HG03565 (cell line): ENCODE measurements at regions not wholly inside any gene's neighbourhood (a gene's known extent, or its start where the extent isn't known, plus 50 kb on each side); places are given as distances from the start of the nearest gene placed in this dataset.
"Not testable (repeated sequence)": the region's sequence is repeated elsewhere in the genome, so short reads cannot be mapped to it uniquely, and the experiment has no call there.

Experiments
- ATAC-seq: cut with Tn5 transposase; IDR thresholded peaks from one replicate; pipeline ENCODE4 v1.9.1; 2021; ENCODE audit warnings: mild to moderate bottlenecking, moderate library complexity; ENCODE audit not compliant: unreplicated experiment

DNA sequence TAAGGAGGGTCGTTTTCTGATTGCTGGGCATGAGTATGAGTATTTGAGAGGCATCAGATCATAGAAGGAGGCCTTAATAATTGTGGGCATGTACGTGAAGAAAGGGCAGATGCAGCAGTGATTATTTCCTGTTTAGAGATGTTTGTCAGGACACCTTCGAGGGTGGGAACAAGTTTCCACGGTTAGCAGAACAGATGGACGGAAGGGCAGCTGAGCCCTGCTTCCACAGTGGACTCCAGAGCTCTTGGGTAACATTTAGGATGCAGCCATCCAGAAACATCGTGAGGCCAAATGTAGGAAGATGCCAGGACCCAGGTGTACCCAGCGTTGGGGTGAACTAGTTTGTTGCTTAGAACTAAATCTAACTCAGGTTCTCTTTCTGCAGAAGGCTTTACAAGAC is 231.3 kb upstream of the FAT1 start:
- ATAC-seq: no peak

DNA sequence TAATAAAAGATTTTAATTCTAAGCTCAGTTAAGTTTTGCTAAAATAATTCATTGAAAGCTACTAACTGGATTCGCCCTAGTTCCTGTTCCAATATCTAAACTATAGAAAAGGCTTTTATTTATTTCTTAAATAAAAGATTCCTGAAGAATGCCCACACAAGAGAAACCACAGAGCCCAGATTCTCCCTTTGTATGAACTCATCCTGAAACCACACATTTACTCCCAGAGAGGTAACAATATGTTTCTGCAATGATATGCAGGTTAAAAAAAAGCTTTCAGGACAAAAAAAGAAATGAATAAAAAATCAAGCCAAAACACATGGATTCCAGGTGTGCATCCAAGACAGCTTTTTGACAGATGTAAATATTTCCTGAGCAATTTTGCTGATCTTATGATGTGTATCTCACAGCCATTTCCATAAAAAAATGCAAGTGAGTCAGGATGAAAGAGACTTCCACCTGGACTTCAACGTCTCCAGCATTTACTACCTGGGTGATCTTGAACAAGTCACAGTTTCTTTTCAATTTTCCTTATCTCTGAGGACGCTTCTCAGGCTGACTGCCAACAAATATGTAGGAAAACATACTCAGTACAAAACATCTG is 234.4 kb upstream of the FAT1 start:
- ATAC-seq: no peak

DNA sequence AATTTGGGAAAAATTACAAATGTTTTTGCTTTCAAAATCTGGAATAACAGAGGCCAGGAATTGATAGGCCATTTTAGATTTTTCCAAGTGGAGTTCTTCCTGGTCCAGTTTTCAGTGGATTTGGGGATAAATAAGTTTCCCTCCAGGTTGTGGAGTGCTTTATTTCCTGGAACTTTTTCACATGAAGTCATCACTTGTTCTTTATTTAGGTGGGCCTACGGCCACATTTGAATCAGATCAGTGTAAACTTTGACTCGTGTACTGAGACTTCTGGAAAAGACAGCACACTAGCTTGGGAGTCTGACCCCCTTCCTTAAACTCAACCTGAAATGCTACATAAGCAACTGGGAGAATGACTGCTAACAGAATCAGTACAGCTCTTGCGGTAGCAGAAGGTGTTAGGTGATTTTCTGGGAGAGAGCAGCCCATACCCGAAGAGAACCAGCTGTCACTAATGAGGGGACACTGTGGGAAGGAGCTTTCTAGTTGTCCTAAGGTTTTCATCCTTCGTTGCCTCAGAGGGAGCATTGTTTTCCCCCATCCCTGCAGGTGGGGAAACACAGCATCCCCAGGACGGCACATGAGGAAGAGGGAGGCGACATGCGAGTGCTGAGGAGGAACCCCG is 235.2 kb upstream of the FAT1 start:
- ATAC-seq: no peak

DNA sequence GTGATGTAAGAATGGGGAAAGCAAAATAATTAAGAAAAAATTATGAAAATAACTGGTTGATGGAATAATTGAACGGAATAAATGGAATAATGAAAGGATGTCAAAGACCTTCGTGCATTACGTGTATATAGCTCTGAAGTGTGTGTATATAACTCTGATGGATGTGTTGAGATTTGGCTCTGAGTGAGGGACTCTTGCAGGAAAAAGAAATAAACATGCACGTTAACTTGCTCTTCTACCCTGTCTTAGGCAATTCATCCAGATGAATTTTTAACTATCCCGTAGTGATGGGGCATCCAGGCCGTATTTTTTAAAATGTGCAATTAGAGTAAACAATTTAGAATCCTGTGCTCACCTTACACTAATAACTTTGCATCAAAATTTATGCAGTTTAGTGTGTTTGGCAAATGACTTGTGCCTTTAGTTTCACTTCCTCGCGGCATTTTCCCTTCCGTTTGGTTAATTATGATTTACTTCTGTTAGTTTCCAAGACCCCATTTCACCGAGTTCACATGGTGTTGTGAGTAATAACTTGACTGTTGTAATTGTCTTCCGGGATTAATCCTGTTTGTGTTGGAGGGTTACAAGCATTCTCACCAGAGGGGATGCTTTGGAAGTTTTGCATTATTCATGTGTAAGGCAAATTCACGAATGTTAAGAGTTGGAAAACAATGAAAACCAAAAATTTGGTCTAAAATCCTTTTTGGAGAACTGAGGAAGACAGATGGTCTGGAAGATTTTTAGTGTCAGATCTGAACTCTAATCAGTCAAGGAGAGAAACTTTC is 256.5 kb upstream of the FAT1 start:
- ATAC-seq: no peak

DNA sequence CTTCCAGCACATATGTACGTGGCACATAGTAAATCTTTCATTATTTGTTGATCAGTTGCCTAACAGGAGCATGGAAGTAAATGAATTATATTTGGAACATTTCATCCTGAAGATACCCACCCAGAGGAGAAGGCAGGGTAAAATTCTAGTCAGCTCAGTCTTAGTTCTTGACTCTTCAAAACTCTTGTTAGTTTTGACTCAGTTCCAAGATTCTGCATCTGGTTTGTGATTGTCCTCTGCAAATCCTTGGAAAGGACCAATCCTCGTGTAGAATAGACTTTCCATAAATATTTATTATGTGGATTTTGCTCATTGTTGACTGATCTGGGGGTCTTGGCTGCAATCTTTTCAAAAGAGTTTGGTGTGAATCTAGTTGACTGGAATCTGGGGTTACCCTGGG is 257.5 kb upstream of the FAT1 start:
- ATAC-seq: no peak

DNA sequence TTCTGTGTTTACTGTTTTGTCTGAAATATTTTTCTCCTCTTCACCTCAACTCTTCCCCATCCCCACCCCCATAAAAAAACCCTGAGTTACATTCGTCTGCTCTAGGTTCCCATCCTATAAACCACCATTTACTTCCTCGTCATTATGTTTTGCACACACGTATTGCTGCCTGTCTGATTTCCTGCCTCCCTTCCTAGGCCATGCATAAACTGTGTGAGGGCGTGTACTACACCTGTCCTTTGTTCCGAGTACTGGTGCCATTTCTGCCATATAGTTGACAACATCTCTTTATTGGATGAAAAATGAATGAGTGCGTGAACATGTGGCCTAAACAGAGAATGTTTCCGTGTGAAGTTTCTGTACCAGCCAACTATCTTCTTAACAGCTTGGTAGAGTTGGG is 258.5 kb upstream of the FAT1 start:
- ATAC-seq: no peak

DNA sequence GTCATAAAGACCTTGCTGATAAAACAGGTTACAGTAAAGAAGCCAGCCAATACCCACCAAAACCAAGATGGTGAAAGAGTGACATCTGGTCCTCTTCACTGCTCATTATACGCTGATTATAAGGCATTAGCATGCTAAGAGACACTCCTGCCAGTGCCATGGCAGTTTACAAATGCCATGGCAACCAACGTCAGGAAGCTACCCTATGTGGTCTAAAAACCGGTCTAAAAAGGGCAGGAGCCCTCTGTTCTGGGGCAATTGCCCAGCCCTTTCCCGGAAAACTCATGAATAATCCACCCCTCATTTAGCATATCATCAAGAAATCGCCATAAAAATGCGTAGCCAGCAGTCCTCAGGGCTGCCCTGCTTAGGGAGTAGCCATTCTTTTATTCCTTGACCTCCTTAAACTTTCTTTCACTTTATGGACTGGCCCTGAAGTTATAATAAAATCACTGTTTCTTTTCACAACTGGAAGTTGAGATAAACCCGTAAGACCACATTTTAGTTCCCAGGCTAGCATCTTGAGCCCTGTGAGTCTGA is 260.5 kb upstream of the FAT1 start:
- ATAC-seq: no peak

DNA sequence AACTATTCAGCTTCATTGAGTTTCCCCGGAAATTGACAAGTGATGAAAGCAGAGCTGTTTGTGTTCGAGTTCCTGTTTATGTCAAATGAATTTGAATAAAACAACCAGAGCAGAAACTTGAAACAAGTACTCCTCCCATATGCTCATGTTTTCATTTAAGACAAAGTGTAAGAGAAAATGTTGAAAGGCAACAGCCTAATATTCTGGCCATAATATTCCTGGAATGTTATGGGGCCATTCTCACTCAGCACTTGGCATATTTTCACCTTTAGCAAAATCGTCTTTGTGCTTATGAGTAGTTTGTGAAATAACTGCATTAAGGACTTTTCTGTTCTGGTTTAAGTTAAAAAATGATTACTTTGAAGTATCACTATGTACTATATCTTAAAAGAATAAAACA is 276.0 kb upstream of the FAT1 start:
- no peak for ATAC-seq

DNA sequence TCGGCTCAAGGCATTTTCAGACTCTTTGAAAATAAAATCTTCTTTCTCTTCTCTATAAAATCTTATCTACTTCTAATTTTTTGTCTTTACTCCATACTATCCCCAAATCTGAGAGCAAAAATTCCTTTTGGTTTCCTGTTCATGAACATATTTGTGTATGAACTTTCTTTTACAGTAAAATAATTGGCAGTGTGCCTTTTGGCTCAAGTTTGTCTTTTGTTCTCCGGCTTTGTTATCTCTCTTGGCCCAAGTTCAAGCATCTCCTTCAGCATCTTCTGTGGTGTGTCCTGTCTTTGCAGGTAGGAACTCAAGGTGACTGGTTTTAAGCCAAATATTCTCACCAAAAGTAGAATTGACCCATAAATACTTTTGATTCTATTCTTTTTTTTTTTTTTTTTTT is 276.6 kb upstream of the FAT1 start:
- no peak for ATAC-seq

DNA sequence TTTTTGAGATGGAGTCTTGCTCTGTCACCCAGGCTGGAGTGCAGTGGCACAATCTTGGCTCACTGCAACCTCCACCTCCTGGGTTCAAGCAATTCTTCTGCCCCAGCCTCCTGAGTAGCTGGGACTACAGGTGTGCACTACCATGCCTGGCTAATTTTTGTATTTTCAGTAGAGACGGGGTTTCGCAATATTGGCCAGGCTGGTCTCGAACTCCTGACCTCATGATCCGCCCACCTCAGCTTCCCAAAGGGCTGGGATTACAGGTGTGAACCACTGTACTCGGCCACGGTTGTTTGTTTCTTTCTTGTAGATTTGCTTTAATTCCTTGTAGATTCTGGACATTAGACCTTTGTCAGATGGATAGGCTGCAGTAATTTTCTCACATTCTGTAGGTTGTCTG is 278.5 kb upstream of the FAT1 start:
- not testable (repeated sequence) for ATAC-seq

DNA sequence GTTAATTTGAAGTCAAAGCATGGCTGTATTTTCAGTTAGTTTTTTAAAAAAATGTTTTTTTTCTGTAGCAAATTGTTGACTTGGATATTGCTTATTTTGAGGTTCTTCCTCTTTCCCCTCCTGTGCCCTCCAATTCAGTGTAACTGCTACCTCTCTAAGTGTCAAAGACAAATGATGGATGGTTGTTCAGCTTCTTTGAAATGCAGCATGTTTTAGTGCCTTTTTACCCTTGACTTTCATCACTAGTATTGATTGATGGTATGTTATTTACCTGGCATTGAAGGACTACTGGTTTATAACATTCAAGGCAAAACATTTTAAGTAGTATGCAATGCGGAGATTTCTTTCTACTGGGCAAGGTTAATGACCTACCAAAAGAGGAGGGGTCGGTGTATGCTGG is 281.0 kb upstream of the FAT1 start:
- ATAC-seq: no peak

DNA sequence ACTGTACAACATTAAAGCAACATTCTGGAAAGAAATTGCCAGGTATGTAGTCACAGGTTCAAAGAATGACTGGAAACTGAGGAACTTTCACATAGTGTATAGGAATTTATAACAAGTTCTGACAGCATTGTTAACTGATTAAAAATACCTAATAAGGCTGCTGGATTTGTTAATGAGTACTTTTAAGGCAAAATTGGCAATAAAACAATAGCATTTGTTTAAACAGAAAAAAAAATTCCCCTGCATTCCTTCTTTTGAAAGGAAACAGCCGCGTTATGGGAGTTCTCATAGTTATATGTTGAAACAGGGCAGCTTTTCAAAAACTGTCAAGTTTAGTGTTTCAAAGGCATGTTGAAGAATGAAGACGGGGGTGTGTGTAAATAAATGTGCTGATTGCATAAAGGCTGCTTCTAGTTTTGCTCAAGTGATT is 282.5 kb upstream of the FAT1 start:
- no peak for ATAC-seq

DNA sequence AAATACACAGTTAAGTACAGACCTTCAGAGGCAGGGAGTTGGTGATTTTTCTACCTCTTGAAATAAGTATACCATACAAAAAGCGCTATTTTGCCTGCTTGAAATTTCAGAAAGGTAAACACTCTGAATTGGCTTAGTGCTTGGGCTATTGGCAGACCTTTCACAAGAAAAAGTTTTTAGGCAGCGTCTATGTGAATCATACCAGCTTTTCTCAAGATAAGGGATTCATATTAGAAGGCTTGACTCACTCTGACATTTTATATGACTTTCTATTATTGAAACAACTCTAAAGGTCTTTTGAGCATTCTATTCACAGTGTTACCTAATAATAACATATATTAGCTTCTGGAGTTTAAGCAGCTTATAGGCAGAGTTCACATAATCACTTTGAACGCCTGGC is 286.4 kb upstream of the FAT1 start:
- ATAC-seq: no peak

DNA sequence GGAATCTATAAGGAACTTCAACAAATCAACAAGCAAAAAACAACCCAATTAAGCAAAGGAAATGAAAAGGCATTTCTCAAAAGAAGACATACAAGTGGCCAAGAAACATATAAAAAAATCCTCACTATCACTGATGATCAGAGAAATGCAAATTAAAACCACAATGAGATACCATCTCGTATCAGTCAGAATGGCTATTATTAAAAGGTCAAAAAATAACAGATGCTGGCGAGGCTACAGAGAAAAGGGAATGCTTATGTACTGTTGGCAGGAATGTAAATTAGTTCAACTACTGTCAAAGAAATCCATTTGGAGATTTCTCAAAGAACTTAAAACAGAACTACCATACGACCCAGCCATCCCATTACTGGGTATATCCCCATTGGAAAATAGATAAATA is 292.4 kb upstream of the FAT1 start:
- ATAC-seq: no peak

DNA sequence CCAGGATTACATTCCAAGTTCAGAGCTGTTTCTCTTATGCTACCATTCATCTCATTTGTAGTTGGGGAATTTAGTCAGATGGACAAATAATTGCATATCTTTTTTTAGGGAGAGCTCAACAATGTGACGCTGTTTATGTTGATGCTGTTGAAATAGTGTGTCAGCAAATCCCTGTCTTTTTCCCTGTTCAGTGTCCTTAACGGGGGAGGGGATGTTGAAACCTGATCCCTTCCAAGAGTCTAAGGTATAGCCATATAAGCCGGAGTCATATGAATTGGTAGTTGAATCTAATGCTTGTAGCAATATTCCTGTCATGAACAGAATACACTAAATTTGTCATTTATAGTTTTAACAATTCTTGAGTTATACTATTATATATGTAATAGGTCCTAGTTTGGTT is 293.5 kb upstream of the FAT1 start:
- ATAC-seq: no peak

DNA sequence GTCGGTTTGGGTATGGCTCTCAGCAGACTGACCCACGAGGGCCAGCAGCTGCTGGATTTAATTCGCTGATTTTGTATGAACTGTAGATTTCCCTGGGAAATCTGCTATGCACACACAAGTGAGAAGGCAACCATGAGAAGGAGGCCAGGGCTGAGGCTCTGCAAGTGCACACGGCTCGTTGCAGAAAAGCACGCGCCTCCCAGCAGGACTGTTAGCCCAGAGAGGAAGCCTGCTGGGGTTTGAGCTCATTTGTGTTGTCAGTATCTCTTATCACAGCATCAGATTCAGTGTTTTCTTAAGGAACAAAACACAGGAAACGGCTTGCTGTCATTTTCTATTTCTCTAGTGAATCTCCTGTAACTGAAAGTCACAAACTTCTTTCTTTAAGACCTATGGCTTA is 296.2 kb upstream of the FAT1 start:
- no peak for ATAC-seq

DNA sequence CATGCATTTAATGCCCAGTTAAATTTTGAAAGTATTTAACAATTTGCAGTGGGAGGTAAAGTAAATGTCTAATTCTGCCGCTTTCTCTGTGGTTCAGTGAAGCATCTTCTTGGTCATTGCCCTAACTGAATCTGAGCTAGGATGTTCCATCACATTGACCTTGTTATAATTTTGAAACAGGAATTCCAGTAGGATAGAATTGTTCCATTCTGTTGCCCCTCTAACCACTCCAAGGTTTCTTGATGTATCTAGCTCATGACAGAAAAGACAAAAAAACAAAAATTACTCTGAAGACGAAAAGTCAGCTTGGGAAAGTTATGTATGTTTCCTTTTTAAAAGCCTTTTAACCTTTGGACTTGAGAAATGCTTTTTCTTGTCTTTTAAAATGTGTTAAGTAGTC is 297.0 kb upstream of the FAT1 start:
- no peak for ATAC-seq

DNA sequence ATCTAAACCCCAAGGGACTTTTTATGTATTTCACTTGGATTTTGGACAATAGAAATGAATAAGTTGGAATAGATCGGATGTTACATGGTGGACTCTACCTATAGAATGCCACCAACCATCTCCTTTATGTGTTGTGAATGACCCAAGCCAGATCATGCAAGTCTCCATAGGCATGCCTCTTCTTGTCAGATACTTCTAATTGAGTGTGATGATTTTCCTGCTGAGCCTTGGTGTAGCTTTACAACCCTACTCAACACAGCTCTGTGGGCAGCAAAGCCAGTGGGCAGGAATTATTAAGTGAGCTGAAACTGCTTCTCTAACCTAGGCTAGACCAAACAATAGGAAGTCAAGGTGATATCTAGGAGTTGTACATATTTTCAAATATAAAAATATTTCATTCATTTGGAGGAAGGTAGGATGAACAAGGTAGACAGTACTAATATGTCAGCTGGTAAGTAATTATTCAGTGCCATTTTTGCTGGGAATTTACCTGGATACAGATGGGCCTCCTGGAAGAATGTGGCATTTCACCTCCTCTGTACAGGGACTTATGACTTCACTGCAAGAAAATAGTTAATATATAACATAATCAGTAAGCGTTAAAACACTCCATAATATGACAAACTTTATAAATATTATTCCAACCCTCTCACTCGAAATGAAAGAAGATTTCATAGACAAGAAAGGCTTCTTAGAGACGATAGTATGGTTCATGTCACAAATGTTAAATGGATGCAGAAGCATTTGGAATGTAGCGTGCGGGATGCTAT is 298.0 kb upstream of the FAT1 start:
- ATAC-seq: no peak

DNA sequence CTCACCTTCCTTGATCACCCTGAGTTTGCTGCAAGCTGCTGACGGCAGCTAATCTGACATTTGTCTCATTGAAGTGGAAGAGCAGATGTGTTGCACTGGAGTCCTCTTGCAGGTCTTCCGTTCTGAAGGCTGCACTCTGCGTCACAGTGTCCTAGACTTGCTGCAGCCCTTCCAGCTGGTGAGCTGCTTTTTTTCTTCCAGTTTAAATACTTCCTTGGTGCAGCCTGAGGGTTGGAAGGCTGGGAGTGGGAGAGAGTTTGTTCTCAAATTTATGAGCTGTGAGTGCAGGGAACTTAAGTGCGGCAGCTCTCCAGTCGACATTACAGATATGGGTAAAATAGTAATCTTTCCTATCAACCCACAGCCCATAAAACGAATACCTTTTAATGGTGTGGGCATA is 303.6 kb upstream of the FAT1 start:
- no peak for ATAC-seq

DNA sequence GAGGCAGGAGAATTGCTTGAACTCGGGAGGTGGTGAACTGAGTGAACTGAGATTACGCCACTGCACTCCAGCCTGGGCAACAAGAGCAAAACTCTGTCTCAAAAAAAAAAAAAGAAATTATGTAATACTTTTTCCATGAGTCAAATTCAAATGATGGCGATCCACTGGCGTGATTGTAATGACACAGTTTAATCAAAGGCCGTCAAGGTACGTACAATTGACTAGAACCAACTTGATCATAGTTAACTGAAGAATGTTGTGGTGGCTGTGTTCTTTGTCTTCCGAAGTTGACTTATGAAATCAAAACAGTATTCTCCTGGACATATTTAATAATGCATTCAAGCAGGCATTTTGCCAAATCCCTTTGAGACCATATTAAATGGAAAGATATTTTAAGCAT is 318.6 kb upstream of the FAT1 start:
- no peak for ATAC-seq

DNA sequence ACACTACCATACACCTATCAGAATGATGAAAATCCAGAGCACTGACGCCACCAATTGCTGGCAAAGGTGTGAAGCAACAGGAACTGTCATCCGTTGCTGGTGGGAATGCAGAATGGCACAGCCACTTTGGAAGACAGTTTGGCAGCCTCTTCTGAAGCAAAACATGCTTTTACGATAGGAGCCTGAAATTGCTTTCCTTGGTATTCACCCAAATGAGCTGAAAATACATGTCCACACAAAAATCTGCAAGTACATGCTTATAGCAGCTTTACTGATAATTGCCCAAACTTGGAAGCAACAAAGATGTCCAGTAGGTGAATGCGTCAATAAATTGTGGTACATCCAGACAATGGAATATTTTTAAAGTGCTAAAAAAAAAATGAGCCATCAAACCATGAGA is 322.8 kb upstream of the FAT1 start:
- no peak for ATAC-seq
